AG04450 (cell line): ENCODE measurements at regions not wholly inside any gene's neighbourhood (a gene's known extent, or its start where the extent isn't known, plus 50 kb on each side); places are given as distances from the start of the nearest gene placed in this dataset.

Experiments
- CTCF ChIA-PET: fragments of 300-600, 350-600 bp; formaldehyde crosslinking; extraction: SDS; loops from one replicate; lab custom pipeline; 2022; ENCODE audit warnings: antibody characterized with exemption, inconsistent platforms; lab: Charles Lee
- POLR2A ChIA-PET: fragments of 350-600 bp; formaldehyde crosslinking; extraction: SDS; loops from one replicate; lab custom pipeline; 2021; ENCODE audit warnings: antibody characterized with exemption, inconsistent platforms; lab: Yijun Ruan, JAX
- DNase-seq: peaks from one replicate; pipeline ENCODE4 v3.0.0-alpha.2; 2011; ENCODE audit warnings: low read depth, low spot score
- H3K27ac ChIP-seq: one replicate; pipeline ENCODE4 v1.5.1; 2012; ENCODE audit warnings: low read depth, low read length, control low read depth
- H3K27me3 ChIP-seq: one replicate; pipeline ENCODE4 v1.6.0; 2012; ENCODE audit warnings: low read length; ENCODE audit not compliant: control insufficient read depth, insufficient read depth
- H3K4me3 ChIP-seq: 2 replicates; pipeline ENCODE4 v1.5.1; 2011; ENCODE audit warnings: mild to moderate bottlenecking, low read depth, low read length, control low read depth
- H3K9me3 ChIP-seq: 2 replicates; pipeline ENCODE4 v1.5.1; 2012; ENCODE audit warnings: low read length; ENCODE audit not compliant: control insufficient read depth, insufficient read depth
- TF ChIP-seq, protein P1 (sequence below): IDR thresholded peaks from 2 replicates; pipeline ENCODE4 v1.5.1; 2011; ENCODE audit warnings: low read depth, low read length, control low read depth, inconsistent platforms

GRCh38 chr3:72548461-72548860 lies 299.8 kb downstream of the SHQ1 start:
- no peak overlapping the region for H3K27ac ChIP-seq
- peaks cover 14% of the 10 kb centered on the region for H3K27me3 ChIP-seq
- POLR2A ChIA-PET: no interaction called here
- CTCF ChIA-PET: interaction anchor here (1.0 kb wide), 1 partner anchor 15 kb away, joined by 3 read pairs; no protein-coding TSS in a partner anchor
- no peaks in the 10 kb centered on the region for H3K9me3 ChIP-seq
- H3K4me3 ChIP-seq: no peak overlapping the region
- TF ChIP-seq, protein P1, sequence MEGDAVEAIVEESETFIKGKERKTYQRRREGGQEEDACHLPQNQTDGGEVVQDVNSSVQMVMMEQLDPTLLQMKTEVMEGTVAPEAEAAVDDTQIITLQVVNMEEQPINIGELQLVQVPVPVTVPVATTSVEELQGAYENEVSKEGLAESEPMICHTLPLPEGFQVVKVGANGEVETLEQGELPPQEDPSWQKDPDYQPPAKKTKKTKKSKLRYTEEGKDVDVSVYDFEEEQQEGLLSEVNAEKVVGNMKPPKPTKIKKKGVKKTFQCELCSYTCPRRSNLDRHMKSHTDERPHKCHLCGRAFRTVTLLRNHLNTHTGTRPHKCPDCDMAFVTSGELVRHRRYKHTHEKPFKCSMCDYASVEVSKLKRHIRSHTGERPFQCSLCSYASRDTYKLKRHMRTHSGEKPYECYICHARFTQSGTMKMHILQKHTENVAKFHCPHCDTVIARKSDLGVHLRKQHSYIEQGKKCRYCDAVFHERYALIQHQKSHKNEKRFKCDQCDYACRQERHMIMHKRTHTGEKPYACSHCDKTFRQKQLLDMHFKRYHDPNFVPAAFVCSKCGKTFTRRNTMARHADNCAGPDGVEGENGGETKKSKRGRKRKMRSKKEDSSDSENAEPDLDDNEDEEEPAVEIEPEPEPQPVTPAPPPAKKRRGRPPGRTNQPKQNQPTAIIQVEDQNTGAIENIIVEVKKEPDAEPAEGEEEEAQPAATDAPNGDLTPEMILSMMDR: no peak
- DNase-seq: no peak

DNA sequence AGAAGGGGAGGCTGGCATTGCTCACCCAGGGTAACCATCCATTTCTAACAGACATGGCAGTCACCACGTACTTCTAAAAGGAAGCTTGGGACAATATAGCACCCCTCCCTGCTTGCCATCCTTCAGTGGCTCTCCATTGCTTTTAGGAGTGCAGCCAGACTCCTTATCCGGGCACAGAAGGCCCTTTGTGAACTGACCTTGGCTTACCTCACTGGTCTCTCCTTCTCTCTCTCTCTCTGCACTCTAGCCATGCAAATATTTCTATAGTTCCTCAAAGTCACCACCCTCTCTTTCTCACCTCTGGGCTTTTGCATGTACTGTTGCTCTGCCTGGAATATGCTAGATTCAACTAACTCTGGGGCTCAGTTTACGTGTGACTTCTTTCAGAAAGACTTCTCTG lies 301.1 kb downstream of the SHQ1 start:
- Histone ChIP-seq H3K27me3 (peaks cover 22% of the 10 kb centered on the region), H3K4me3 (no peak overlapping the region), H3K9me3 (no peaks in the 10 kb centered on the region), H3K27ac (no peak overlapping the region)
- DNase-seq: no peak
- POLR2A ChIA-PET: no interaction called here
- TF ChIP-seq, protein P1: no peak
- CTCF ChIA-PET: interaction anchor here (1.0 kb wide), 1 partner anchor 16 kb away, joined by 3 read pairs; no protein-coding TSS in a partner anchor

DNA sequence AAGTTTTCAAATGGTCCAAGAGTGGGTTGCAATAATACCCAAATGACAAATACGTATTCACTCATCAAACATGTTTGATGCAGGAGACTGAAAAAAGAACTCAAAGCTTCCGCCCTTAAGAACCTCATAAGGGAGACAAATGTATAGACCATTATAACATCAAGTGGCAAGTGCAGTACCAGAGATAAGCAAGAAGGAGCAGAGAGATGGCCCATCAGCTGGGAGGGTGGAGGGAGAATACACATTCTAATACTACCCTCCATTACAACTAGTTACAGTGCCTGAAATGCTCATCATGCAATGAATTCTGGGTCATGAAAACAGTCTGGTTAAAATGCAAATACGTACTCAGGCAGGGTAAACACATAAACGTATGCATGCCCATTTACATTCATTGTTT lies 304.0 kb downstream of the SHQ1 start:
- Histone ChIP-seq H3K27ac (no peak overlapping the region), H3K4me3 (no peak overlapping the region), H3K9me3 (peaks cover 3% of the 10 kb centered on the region; the same call in 1 of the 2 replicates), H3K27me3 (peaks cover 19% of the 10 kb centered on the region)
- TF ChIP-seq, protein P1: no peak
- POLR2A ChIA-PET: no interaction called here
- no peak for DNase-seq
- CTCF ChIA-PET: no interaction called here

GRCh38 chr3:72543246-72543645 lies 305.0 kb downstream of the SHQ1 start:
- no peak overlapping the region for H3K27ac ChIP-seq
- no peak for DNase-seq
- ChIA-PET CTCF (no interaction called here), POLR2A (no interaction called here)
- H3K9me3 ChIP-seq: peaks cover 3% of the 10 kb centered on the region; the same call in 1 of the 2 replicates
- H3K4me3 ChIP-seq: no peak overlapping the region
- H3K27me3 ChIP-seq: peaks cover 17% of the 10 kb centered on the region
- TF ChIP-seq, protein P1: no peak

DNA sequence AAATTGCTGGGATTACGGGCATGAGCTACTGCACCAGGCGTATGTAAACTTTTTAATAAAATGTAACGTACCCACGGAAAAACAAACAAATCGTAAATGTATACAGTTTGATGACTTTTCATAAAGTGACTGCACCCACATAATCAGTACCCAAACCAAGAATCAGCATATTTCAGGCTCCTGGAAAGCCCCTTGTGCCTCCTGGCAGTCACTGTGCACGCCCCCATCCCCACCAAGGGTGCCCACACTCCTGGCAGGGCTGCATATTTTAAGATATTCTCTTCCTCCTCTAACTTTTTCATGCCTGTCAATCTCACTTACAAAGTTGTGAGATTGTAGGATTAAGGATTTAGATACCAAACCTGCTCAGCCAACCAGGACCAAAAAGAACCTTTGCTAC lies 305.5 kb downstream of the SHQ1 start:
- TF ChIP-seq, protein P1: no peak
- Histone ChIP-seq H3K4me3 (no peak overlapping the region), H3K27me3 (peaks cover 17% of the 10 kb centered on the region), H3K27ac (no peak overlapping the region), H3K9me3 (peaks cover 3% of the 10 kb centered on the region; the same call in 1 of the 2 replicates)
- ChIA-PET POLR2A (no interaction called here), CTCF (interaction anchor here (0.6 kb wide), 1 partner anchor 113 kb away, joined by 5 read pairs; no protein-coding TSS in a partner anchor)
- DNase-seq: no peak
